NT2/D1 (cell line): ENCODE measurements at regions not wholly inside any gene's neighbourhood (a gene's known extent, or its start where the extent isn't known, plus 50 kb on each side); places are given as distances from the start of the nearest gene placed in this dataset.

Experiments
- YY1 ChIP-seq: IDR thresholded peaks from 2 replicates; pipeline ENCODE4 v1.6.1; 2011; ENCODE audit not compliant: insufficient read length, insufficient read depth
- ZNF274 ChIP-seq: IDR thresholded peaks from 2 replicates; pipeline ENCODE4 v1.6.1; 2011; ENCODE audit warnings: mild to moderate bottlenecking, low read depth, low read length

- TF ChIP-seq ZNF274, result no peak
- no peak for TF ChIP-seq YY1
These were observed 199.6 kb upstream of the RGMB start for GRCh38 chr5:98573834-98574320.
